Subcutaneous adipose tissue (tissue), 1 donor: ENCODE measurements at regions not wholly inside any gene's neighbourhood (a gene's known extent, or its start where the extent isn't known, plus 50 kb on each side); places are given as distances from the start of the nearest gene placed in this dataset.

Source experiments
- TF ChIP-seq, protein P1 (sequence below): fragments of 450-650 bp; IDR thresholded peaks from one replicate; pipeline ENCODE4 v1.5.1; 2016; ENCODE audit warnings: low read depth, mild to moderate bottlenecking, control low read depth, antibody characterized with exemption, moderate library complexity

DNA sequence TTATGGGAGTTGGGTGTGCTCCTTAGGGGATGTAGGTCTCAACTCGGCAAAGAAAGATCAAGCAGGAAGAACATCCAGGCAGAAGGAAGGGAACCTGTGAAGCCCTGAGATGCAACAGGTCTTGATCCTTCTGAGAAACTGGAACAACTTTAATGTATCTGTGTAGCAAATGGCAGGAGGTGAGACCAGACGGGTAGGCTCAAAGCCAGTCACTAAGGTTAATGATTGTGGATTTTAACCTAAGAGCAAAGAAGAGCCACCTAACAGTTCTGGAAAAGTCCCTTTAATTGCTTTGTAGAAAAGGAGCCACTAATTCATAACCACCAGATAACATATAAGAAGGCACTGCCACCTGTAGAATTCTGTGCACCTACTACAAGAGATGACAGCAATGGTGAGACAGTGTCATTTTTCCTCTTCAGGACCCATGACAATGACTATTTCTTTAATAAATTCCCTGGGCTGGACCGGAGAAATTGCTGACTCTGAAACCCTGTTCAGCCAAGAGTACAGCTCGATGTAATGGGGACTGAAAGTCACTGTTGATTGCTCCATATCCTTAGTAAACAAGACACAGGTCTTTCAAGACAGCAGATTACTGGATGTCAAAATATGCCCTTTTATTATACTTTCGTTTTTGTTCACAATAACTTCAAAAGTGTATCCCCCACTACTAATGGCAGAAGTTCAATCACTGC is 326.2 kb downstream of the CBLN4 start:
- TF ChIP-seq, protein P1, sequence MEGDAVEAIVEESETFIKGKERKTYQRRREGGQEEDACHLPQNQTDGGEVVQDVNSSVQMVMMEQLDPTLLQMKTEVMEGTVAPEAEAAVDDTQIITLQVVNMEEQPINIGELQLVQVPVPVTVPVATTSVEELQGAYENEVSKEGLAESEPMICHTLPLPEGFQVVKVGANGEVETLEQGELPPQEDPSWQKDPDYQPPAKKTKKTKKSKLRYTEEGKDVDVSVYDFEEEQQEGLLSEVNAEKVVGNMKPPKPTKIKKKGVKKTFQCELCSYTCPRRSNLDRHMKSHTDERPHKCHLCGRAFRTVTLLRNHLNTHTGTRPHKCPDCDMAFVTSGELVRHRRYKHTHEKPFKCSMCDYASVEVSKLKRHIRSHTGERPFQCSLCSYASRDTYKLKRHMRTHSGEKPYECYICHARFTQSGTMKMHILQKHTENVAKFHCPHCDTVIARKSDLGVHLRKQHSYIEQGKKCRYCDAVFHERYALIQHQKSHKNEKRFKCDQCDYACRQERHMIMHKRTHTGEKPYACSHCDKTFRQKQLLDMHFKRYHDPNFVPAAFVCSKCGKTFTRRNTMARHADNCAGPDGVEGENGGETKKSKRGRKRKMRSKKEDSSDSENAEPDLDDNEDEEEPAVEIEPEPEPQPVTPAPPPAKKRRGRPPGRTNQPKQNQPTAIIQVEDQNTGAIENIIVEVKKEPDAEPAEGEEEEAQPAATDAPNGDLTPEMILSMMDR: no peak

DNA sequence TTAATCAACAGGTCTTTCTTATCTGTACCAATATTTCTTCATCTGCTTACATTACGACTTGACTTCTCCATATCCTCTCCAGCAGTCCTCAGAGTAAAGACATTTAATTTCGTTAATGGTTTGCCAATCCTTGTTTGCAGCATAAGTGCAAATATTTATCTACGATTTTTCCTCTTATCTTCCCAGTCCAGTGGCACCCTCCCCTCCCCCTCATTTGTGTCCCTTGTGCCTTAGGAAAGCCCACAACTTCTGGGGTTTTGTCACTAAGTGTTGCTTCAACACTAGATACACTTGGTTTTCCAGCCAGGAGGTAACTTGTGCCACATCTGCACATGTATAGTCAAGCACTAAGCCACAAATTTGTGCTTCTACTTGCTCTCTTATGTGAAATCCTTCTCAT is 327.2 kb downstream of the CBLN4 start:
- TF ChIP-seq, protein P1: no peak

DNA sequence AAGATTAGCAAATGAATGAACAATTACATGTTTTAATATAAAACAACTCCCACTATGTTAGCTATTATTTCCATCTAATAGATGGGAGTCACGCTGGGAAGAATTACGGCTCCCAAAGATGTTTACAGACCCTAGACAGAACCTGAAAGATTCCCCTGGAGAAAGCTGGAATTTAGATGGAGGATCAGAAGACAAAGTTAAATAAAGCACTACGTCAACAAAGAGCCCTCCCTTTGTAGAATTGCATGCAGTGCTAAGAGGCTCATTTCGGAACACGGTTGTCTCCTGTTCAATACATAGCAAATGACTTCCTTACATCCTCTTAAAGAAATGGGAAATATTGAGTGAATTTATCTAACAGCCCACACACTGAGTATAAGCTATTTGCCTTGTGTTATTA is 328.3 kb downstream of the CBLN4 start:
- TF ChIP-seq, protein P1: no peak

DNA sequence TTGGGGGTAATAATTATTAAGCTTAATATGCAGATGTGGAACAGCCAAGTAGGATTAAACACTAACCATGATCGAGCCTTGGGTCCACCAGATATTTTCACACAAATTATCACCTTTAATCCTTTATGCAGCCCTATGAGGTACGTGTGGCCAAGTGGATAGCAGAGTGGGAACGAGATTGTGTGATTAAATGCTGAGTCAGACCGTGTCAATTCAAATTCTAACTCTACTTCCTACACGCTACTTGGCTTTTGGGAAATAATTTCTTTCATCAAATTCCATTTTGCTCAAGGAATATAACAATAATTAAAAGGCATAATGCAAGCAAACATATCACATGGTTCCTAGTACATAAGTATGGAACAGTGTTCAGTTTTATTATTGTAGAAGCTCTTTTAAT is 329.2 kb downstream of the CBLN4 start:
- TF ChIP-seq, protein P1: no peak

DNA sequence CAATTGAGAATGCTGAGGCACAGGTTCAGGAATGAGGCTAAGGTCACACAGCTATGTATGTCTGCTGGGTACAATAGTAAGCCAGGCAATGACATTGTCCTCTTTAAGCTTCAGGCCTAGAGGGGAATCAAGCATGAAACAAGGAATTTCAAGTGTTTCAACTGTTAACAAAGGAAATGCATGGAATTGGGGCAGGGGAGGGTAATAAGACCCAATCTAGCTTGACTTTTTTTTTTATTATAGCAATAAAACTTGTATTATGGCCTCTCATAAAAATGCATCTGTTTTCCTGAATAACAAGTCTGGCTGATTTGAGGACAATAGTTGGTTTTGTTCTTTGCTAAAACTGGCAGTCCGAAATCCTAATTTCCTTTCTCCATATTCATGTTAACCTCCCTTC is 336.7 kb downstream of the CBLN4 start:
- TF ChIP-seq, protein P1: no peak

DNA sequence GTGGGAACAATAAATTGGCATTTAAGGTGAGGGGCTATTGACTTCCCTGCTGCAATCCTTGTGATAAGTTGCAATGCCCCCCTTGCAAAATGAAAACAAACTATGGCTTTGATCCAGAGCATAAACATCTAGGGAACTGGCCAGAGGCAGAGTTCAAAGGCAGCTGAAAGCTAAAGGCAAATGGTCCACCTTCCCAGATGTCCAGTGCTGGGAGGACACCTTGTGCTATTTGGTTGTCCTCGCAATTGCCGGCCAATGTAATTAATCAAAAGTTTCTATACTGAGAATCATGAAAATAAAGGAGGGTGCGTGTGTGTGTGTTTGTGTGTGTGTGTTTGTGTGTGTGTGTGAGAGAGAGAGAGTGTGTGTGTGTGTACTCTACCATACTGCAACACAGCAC is 337.4 kb downstream of the CBLN4 start:
- TF ChIP-seq, protein P1: no peak

DNA sequence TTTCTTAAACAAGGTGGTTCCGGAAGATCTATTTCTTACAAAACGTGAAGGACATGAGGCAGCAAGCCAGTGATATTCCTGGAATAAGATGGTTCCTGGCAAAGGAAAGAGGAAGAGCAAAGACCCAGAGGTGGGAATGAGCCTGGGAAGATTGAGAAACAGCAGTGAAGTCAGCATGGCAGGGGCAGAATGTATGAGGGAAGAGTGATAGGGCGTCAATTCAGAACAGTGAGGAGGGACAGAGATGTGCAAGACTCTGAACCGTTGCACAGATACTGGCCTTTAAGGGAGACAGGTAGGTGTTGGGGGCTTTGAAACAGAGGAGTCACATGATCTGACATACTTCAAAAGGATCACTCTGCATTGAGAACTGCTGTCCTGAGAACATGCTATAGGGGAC is 338.3 kb downstream of the CBLN4 start:
- TF ChIP-seq, protein P1: no peak
